Stomach (tissue), 4 donors: ENCODE measurements at regions not wholly inside any gene's neighbourhood (a gene's known extent, or its start where the extent isn't known, plus 50 kb on each side); places are given as distances from the start of the nearest gene placed in this dataset.
"Not testable (repeated sequence)": the region's sequence is repeated elsewhere in the genome, so short reads cannot be mapped to it uniquely, and the experiment has no call there.

Experiments used
- CTCF ChIP-seq, 7 experiments: fragments of 450-650 bp in 4 of 7; fragments of 200-600 bp in 3 of 7; sonication (generic) in 3 of 7; IDR thresholded peaks; one replicate each; pipeline ENCODE4 v1.5.1; 2016 to 2019; ENCODE audit warnings: antibody characterized with exemption in 7 of 7, control low read depth in 2 of 7, mild to moderate bottlenecking in 1 of 7
- EP300 ChIP-seq: sonication (generic); formaldehyde crosslinking; IDR thresholded peaks from one replicate; pipeline ENCODE4 v1.6.1; 2017; ENCODE audit warnings: antibody characterized with exemption
- POLR2A ChIP-seq, 4 donors: fragments of 450-650 bp; IDR thresholded peaks; one replicate each; pipeline ENCODE4 v1.6.1; 2016; ENCODE audit warnings: antibody characterized with exemption in 4 of 4, control low read depth in 2 of 4, mild to moderate bottlenecking in 1 of 4, moderate library complexity in 1 of 4
- POLR2AphosphoS5 ChIP-seq, 3 donors: sonication (generic); formaldehyde crosslinking; IDR thresholded peaks; one replicate each; pipeline ENCODE4 v1.6.1; 2016; ENCODE audit warnings: antibody characterized with exemption in 3 of 3

- TF ChIP-seq CTCF (IDR thresholded peaks at IDR 0.05); POLR2AphosphoS5 (IDR thresholded peaks at IDR 0.05); EP300; POLR2A (IDR thresholded peaks at IDR 0.05): not testable (repeated sequence)
These were observed 102.7 kb downstream of the SOX3 start for GRCh38 chrX:140402131-140402530.
